Gastrocnemius medialis (tissue), 4 donors: ENCODE measurements at regions not wholly inside any gene's neighbourhood (a gene's known extent, or its start where the extent isn't known, plus 50 kb on each side); places are given as distances from the start of the nearest gene placed in this dataset.

Source experiments
- CTCF ChIP-seq, 5 experiments: fragments of 450-650 bp in 3 of 5; fragments of 200-600 bp in 2 of 5; sonication (generic) in 2 of 5; IDR thresholded peaks in 4 of 5; conservative IDR thresholded peaks in 1 of 5; 1 replicate in 4 of 5; 2 replicates in 1 of 5; pipeline ENCODE4 v1.5.1; 2016 to 2019; ENCODE audit warnings: antibody characterized with exemption in 5 of 5, mild to moderate bottlenecking in 3 of 5, moderate library complexity in 3 of 5
- POLR2A ChIP-seq, 2 donors: fragments of 450-650 bp; IDR thresholded peaks; one replicate each; pipeline ENCODE4 v1.6.1; 2017; ENCODE audit warnings: antibody characterized with exemption in 2 of 2, mild to moderate bottlenecking in 2 of 2, moderate library complexity in 2 of 2

GRCh38 chr1:98304888-98305287, 356.6 kb upstream of the SNX7 start:
- TF ChIP-seq CTCF (IDR thresholded peaks at IDR 0.05 in 4 of 5, conservative IDR thresholded peaks at IDR 0.05 in 1 of 5) (no peak), POLR2A (IDR thresholded peaks at IDR 0.05) (no peak)
